Activated CD4-positive, alpha-beta T cell treated with anti-CD3 and anti-CD28 coated beads, Interleukin-2, amount 50 U/mL, for 24 hours (primary cell): ENCODE measurements at regions not wholly inside any gene's neighbourhood (a gene's known extent, or its start where the extent isn't known, plus 50 kb on each side); places are given as distances from the start of the nearest gene placed in this dataset.

Experiments used
- DNase-seq, 2 donors: peaks; one replicate each; pipeline ENCODE4 v3.0.0-alpha.2; 2020; ENCODE audit warnings: low read depth in 1 of 2, low spot score in 1 of 2

- DNase-seq = no peak
Observed at GRCh38 chr10:123402656-123403055, 248.5 kb downstream of the BUB3 start.

GRCh38 chr10:123404357-123404756 is 250.2 kb downstream of the BUB3 start:
- no peak for DNase-seq

- no peak for DNase-seq
Observed at GRCh38 chr10:123408660-123409059, 254.5 kb downstream of the BUB3 start.

GRCh38 chr10:123409426-123409825 is 255.2 kb downstream of the BUB3 start:
- no peak for DNase-seq

- no peak for DNase-seq
Observed at GRCh38 chr10:123409884-123410283, 255.7 kb downstream of the BUB3 start.

GRCh38 chr10:123413353-123413752 is 252.8 kb upstream of the GPR26 start:
- no peak for DNase-seq

- DNase-seq = no peak
Observed at GRCh38 chr10:123415523-123415922, 250.6 kb upstream of the GPR26 start.

GRCh38 chr10:123417414-123417813 is 248.7 kb upstream of the GPR26 start:
- no peak for DNase-seq

- DNase-seq = no peak
Observed at GRCh38 chr10:123421461-123421860, 244.7 kb upstream of the GPR26 start.

- DNase-seq = no peak
Observed at GRCh38 chr10:123422261-123422660, 243.9 kb upstream of the GPR26 start.

GRCh38 chr10:123424537-123424936 is 241.6 kb upstream of the GPR26 start:
- DNase-seq = no peak

- DNase-seq = no peak
Observed at GRCh38 chr10:123425680-123426079, 240.5 kb upstream of the GPR26 start.

GRCh38 chr10:123427165-123427786 is 238.9 kb upstream of the GPR26 start:
- no peak for DNase-seq

- no peak for DNase-seq
Observed at GRCh38 chr10:123428391-123428790, 237.8 kb upstream of the GPR26 start.

GRCh38 chr10:123429706-123430221 is 236.4 kb upstream of the GPR26 start:
- no peak for DNase-seq

- DNase-seq = no peak
Observed at GRCh38 chr10:123433539-123433938, 232.6 kb upstream of the GPR26 start.

- no peak for DNase-seq
Observed at GRCh38 chr10:123434435-123435039, 231.6 kb upstream of the GPR26 start.

- DNase-seq = no peak
Observed at GRCh38 chr10:123442901-123443300, 223.3 kb upstream of the GPR26 start.

GRCh38 chr10:123443924-123444323 is 222.2 kb upstream of the GPR26 start:
- no peak for DNase-seq

- DNase-seq = no peak
Observed at GRCh38 chr10:123445261-123445775, 220.8 kb upstream of the GPR26 start.

GRCh38 chr10:123446449-123447156 is 219.6 kb upstream of the GPR26 start:
- DNase-seq = no peak
